Liver (tissue), 3 donors: ENCODE measurements at regions not wholly inside any gene's neighbourhood (a gene's known extent, or its start where the extent isn't known, plus 50 kb on each side); places are given as distances from the start of the nearest gene placed in this dataset.

Experiments
- EGR1 ChIP-seq, 2 donors: IDR thresholded peaks; 2 replicates each; pipeline ENCODE4 v1.6.1; 2016 to 2018; ENCODE audit warnings: antibody characterized with exemption in 2 of 2, low read depth in 2 of 2
- FOXA1 ChIP-seq: IDR thresholded peaks from 2 replicates; pipeline ENCODE4 v1.6.1; 2016; ENCODE audit warnings: antibody characterized with exemption
- GABPA ChIP-seq, 2 donors: IDR thresholded peaks in 1 of 2; conservative IDR thresholded peaks in 1 of 2; 2 replicates each; pipeline ENCODE4 v1.6.1; 2016; ENCODE audit warnings: antibody characterized with exemption in 2 of 2, mild to moderate bottlenecking in 1 of 2, moderate library complexity in 1 of 2
- JUND ChIP-seq, 2 donors: IDR thresholded peaks; 2 replicates each; pipeline ENCODE4 v1.6.1; 2016; ENCODE audit warnings: antibody characterized with exemption in 2 of 2
- RAD21 ChIP-seq, 2 donors: IDR thresholded peaks; 2 replicates each; pipeline ENCODE4 v1.6.1; 2016; ENCODE audit warnings: antibody characterized with exemption in 2 of 2, mild to moderate bottlenecking in 2 of 2
- RXRA ChIP-seq, 2 donors: IDR thresholded peaks; 2 replicates each; pipeline ENCODE4 v1.6.1; 2017 to 2018; ENCODE audit warnings: antibody characterized with exemption in 2 of 2, mild to moderate bottlenecking in 1 of 2
- SP1 ChIP-seq: IDR thresholded peaks from 2 replicates; pipeline ENCODE4 v1.6.1; 2018; ENCODE audit warnings: antibody characterized with exemption, mild to moderate bottlenecking
- TAF1 ChIP-seq: conservative IDR thresholded peaks from 2 replicates; pipeline ENCODE4 v1.6.1; 2016; ENCODE audit warnings: antibody characterized with exemption, mild to moderate bottlenecking
- YY1 ChIP-seq: IDR thresholded peaks from 2 replicates; pipeline ENCODE4 v1.6.1; 2016; ENCODE audit warnings: antibody characterized with exemption, mild to moderate bottlenecking
- TF ChIP-seq, protein P1 (sequence below): fragments of 150-350 bp; IDR thresholded peaks from 2 replicates; pipeline ENCODE4 v1.5.1; 2017; ENCODE audit warnings: improper control_type of control experiment, low read depth, low read length; ENCODE audit not compliant: missing input control
- TF ChIP-seq, protein P2 (sequence below): IDR thresholded peaks from 2 replicates; pipeline ENCODE4 v1.6.1; 2016; ENCODE audit warnings: antibody characterized with exemption, mild to moderate bottlenecking
- TF ChIP-seq, protein P3 (sequence below): IDR thresholded peaks from 2 replicates; pipeline ENCODE4 v1.6.1; 2016; ENCODE audit warnings: antibody characterized with exemption
- TF ChIP-seq, protein P4 (sequence below): IDR thresholded peaks from 2 replicates; pipeline ENCODE4 v1.6.1; 2016; ENCODE audit warnings: antibody characterized with exemption
- TF ChIP-seq, protein P5 (sequence below): IDR thresholded peaks from 2 replicates; pipeline ENCODE4 v1.6.1; 2016; ENCODE audit warnings: antibody characterized with exemption
- donor health status: healthy.
- donor health status: healthy.

DNA sequence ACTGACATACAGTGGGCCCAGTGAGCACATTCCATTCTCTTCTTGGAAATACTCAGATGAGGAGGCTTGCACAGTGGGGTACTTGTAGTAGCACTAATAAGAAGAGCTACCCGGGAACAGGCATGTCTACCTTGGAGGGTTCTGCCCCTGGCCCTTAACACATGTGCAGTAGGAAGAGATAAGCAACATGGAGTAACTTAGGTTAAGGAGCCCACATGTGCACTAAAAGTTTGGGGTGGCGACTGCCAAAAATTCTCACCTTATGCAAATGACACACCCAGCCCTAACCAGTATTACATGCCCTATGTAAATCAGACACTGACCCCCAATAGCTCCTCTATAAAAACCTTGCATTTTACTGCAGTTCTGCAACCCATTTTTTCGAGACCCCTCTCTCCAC is 1313.3 kb downstream of the KCNT2 start:
- TF ChIP-seq, protein P1, sequence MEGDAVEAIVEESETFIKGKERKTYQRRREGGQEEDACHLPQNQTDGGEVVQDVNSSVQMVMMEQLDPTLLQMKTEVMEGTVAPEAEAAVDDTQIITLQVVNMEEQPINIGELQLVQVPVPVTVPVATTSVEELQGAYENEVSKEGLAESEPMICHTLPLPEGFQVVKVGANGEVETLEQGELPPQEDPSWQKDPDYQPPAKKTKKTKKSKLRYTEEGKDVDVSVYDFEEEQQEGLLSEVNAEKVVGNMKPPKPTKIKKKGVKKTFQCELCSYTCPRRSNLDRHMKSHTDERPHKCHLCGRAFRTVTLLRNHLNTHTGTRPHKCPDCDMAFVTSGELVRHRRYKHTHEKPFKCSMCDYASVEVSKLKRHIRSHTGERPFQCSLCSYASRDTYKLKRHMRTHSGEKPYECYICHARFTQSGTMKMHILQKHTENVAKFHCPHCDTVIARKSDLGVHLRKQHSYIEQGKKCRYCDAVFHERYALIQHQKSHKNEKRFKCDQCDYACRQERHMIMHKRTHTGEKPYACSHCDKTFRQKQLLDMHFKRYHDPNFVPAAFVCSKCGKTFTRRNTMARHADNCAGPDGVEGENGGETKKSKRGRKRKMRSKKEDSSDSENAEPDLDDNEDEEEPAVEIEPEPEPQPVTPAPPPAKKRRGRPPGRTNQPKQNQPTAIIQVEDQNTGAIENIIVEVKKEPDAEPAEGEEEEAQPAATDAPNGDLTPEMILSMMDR, result no peak
- TF ChIP-seq TAF1 (no peak), RAD21 (IDR thresholded peaks at IDR 0.05) (no peak), SP1 (no peak), GABPA (IDR thresholded peaks at IDR 0.05 in 1 of 2, conservative IDR thresholded peaks at IDR 0.05 in 1 of 2) (no peak), RXRA (IDR thresholded peaks at IDR 0.05) (no peak), EGR1 (IDR thresholded peaks at IDR 0.05; ENCODE audit: low read depth in 2 of 2) (no peak), YY1 (no peak), JUND (IDR thresholded peaks at IDR 0.05) (no peak), FOXA1 (no peak)
- TF ChIP-seq, protein P2, sequence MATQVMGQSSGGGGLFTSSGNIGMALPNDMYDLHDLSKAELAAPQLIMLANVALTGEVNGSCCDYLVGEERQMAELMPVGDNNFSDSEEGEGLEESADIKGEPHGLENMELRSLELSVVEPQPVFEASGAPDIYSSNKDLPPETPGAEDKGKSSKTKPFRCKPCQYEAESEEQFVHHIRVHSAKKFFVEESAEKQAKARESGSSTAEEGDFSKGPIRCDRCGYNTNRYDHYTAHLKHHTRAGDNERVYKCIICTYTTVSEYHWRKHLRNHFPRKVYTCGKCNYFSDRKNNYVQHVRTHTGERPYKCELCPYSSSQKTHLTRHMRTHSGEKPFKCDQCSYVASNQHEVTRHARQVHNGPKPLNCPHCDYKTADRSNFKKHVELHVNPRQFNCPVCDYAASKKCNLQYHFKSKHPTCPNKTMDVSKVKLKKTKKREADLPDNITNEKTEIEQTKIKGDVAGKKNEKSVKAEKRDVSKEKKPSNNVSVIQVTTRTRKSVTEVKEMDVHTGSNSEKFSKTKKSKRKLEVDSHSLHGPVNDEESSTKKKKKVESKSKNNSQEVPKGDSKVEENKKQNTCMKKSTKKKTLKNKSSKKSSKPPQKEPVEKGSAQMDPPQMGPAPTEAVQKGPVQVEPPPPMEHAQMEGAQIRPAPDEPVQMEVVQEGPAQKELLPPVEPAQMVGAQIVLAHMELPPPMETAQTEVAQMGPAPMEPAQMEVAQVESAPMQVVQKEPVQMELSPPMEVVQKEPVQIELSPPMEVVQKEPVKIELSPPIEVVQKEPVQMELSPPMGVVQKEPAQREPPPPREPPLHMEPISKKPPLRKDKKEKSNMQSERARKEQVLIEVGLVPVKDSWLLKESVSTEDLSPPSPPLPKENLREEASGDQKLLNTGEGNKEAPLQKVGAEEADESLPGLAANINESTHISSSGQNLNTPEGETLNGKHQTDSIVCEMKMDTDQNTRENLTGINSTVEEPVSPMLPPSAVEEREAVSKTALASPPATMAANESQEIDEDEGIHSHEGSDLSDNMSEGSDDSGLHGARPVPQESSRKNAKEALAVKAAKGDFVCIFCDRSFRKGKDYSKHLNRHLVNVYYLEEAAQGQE, result no peak
- TF ChIP-seq, protein P3, sequence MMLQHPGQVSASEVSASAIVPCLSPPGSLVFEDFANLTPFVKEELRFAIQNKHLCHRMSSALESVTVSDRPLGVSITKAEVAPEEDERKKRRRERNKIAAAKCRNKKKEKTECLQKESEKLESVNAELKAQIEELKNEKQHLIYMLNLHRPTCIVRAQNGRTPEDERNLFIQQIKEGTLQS, result no peak
- TF ChIP-seq, protein P4, sequence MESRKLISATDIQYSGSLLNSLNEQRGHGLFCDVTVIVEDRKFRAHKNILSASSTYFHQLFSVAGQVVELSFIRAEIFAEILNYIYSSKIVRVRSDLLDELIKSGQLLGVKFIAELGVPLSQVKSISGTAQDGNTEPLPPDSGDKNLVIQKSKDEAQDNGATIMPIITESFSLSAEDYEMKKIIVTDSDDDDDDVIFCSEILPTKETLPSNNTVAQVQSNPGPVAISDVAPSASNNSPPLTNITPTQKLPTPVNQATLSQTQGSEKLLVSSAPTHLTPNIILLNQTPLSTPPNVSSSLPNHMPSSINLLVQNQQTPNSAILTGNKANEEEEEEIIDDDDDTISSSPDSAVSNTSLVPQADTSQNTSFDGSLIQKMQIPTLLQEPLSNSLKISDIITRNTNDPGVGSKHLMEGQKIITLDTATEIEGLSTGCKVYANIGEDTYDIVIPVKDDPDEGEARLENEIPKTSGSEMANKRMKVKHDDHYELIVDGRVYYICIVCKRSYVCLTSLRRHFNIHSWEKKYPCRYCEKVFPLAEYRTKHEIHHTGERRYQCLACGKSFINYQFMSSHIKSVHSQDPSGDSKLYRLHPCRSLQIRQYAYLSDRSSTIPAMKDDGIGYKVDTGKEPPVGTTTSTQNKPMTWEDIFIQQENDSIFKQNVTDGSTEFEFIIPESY, result no peak
- TF ChIP-seq, protein P5, sequence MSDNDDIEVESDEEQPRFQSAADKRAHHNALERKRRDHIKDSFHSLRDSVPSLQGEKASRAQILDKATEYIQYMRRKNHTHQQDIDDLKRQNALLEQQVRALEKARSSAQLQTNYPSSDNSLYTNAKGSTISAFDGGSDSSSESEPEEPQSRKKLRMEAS, result no peak
